ENCODE measurements at regions not wholly inside any gene's neighbourhood (a gene's known extent, or its start where the extent isn't known, plus 50 kb on each side); places are given as distances from the start of the nearest gene placed in this dataset.

DNA sequence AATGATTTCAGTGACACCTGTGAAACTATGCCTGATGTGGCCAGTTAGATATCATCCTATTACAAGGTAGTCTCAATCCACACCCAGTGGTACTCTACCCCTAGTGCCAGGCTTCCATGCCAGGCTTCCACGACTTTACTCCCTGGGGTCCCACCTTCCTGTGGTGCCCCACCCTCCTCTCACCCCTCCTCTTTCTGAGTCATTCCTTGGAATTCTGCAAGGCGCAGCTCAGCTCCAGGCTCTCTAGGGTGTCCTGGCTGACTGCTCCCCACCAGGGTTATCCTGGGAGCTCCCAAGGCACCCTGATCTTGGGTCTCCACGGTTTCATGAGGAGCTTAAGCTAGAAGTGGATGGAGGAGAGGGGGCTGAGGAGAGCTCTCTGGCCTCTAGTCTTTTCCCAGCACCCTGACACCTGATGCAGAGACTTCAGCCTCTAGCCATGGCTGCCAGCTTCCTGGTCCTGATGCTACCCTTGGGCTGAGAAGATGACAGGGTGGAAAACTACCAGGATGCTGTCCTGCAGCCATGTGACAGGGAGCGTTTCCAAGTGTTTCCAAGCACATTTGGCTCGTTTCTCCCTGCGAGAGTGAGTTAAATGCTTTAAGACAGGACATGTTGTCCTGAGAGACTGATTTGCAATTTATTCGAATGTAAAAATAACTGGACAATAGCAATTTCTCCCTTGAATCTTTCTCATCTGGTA is 1461.2 kb downstream of the TBC1D22A start:
- no peak for DNase-seq

DNA sequence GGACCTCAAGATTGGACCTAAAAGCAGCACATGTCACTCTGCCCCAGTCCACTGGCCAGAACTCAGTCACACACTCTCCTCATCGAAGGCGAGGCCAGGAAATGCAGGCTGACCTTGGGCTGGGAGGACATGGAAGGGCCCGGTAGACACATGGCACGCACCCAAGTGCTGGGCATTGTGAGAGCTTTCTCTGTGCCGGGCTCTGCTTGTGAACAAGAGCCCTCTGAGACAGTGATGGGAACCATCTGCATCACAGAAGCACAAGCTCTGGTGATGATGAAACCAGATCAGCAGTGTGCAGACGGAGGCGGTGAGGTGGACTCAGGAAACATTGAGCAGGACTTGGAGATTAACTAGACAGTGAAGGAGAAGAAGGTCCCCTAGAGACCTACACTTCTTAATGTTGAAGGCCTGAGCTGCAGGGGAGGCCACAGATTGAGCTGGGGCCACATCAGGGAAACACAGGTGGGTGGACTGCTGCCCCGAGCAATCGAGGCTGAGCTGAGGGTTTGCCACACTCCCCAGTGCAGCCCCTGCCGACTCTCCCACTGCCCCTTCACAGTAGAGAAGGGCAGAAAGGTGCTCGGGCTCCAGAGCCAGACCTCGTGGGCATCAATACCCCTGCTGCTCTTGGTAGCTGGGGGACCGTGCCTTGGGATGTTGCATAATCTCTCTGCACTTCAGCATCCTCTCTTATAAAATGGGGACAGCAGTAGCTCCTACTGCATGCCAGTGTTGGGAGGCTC is 1460.5 kb downstream of the TBC1D22A start:
- no peak for DNase-seq

DNA sequence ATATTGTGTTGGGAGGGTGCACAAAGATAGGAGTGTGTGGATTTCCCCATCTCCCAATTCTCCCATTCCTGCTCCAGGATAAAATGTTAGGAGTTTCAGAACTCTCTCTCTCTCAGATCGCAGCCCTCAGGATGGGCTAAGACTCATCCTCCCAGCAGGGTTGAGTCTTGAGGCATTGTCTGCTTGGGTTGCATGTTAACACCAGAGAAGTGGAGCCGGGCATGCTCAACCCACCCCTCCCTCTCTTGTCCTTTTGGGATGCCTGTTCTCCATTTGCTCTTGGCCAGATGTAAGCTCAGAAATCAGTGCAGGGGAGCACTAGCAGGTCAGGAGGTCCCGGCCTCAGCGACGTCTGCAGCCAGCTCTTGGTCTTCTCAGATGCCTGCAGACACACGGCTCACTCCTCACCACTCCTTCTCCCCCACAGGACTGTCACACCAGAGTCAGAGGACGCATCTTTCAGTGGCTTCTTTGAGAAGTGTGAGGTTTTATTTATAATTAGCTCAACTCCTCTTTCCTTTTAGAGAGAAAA is 1456.5 kb downstream of the TBC1D22A start:
- DNase-seq: no peak

DNA sequence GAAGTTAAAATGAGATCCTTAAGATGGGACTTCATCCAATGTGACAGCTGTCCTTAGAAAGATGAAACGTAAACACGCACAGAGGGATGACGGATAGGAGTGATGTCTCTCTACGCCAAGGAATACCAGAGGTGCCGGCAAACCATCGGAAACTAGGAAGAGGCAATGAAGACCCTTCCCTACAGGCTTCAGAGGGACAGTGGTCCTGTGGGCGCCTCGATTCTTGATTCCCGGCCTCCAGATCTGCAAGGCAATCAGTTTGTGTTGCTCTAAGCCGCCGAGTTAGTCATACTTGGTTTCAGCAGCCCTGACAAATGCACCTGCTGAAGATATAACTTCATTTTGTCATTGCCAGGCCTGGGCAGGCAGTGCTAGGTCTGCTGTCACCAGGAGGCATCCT is 1455.1 kb downstream of the TBC1D22A start:
- no peak for DNase-seq

DNA sequence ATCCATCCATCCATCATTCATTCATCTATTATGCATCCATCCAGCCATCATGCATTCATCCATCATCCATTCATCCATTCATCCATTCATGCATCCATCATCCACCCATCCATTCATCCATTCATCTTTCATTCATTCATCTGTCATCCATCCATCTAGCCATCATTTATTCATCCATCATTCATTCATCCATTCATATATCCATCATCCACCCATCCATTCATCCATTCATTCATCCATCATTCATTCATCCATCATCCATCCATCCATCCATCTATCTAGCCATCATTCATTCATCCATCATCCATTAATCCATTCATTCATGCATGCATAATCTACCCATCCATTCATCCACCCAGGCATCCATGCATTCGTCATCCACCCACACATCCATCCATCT is 1450.3 kb downstream of the TBC1D22A start:
- no peak for DNase-seq

DNA sequence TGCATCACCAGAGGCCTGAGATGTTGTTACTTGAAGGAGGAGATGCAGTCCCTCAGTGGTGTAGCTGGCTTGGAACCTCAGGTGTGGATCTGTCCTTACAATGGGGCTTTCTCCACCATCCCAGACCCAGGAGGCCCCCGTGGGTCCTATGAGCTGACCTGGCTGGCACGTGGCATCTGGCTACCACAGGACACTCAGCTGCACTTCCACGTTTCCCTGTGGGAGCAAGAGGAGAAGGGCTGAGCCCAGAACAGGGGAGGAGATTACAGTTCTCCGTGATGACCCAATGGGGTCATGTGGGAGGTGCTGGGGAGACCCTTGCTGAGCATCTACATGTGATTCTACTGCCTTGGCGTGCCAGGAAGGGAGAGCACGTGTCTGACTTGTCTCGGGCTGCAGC is 1448.4 kb downstream of the TBC1D22A start:
- no peak for DNase-seq

DNA sequence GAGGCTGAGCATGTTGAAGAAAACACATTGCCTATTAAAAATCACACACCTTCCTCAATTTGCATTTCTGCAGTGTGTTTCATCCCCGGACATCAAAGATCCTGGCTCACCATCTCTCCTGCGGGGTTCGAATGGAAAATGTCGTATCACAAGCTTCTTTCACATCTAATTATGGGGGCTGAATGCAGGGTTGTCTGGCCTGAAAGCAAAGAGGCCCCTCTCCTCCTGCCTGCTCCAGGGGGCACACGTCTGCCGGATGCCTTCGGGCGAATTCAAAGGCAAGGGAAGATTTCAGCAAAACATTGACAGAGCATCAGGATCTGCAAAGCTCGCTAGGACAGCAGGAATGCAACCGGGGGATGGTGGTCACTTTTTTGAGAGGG is 1447.7 kb downstream of the TBC1D22A start:
- no peak for DNase-seq

DNA sequence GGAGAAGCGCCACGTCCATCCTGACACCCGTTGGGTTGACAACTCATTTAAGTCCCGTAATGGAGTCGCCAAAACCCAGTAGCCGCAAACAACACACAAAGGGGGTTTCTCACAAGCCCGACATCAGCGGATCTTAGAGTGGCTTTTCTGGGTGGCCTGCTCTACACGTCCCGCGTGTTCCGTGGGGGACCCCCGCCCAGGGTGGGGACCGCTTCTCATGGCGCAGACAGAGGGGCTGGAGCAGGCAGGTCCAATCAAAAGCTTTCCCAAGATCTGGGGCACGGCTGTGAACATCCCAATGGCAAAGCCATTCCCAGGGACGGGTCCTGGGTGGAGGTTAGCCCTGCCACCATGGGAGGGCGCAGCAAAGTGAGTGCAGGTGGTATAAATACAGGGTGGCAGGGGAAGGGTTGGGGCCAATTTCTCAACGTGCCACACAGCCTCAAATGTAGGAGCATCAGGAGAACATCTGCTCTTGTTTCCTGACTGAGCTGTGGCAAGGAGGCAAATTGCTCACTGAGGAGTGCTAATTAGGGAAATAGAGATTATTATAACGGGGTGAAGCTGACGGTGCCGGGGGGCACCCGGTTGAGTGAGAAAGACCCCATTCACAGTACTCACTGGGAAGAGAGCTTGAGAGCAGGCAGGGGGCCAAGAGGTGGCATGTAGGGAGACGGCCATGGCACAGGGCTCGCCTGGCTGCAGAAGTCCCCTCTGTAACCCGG is 1447.2 kb downstream of the TBC1D22A start:
- no peak for DNase-seq

DNA sequence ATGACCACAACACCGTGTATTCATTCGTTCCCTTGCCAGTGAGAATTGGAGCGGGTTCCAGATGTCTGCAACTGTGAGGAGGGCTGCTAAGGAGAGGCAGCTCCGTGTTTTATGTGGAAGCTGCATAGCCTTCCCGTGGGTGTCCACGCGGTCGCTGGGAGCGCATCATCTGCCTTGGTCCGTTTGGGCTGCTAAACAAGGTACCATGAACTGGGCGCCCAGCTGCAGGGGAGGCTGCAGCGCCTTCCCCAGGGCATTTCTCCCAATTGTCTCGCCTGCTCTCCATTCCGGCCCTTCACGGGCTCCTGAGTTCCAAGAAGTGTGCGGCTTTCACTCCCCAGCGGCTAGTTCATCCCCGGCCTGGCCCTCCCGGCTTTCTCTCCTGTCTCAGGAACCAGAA is 1446.4 kb downstream of the TBC1D22A start:
- DNase-seq: no peak

DNA sequence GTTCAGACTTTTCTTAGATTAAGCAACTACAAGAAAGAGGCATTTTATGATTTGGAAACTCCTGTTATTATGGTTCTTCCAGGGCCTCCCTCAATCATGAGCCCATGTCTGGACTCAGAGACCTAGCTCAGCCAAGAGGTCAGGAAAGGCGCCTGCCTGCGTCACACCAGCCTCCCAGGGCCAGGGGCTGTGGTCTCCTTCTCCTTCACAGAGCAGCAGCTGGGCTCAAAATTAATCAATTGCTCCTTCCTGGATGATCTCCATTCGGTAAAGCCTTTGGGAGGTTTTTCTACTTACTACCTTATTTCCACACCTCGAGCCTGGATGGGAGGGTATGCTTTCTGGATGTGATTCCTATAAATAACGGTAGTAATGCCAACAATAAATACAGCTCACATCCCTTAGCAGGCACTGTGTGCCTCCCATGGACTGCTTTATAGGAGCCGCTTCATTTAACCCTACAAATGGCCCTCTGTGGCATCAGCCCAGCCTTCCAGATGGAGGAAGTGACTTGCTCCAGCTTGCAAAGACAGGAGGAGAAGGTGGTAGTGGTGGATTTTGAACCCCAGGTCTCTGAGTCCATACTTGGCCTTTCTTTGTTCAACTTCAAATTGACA is 1445.6 kb downstream of the TBC1D22A start:
- DNase-seq: no peak

DNA sequence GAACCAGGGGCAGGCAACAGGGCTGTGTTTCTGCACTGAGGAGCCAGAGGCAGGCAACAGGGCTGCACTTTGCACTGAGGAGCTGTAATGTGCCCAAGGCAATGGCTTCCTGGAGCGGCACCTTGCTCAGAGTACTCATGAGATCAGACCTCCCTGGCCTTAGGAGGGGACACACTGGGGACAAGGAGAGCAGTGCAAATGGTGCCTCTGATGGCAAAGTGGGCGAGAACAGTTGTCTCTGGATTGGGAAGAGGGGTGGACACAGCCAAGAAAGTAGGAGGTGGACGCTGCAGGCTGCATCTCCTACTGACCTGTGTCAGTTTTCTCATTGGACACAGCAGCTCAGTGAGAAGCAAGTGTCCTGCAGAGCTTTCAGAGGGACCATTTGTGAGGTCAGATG is 1443.3 kb downstream of the TBC1D22A start:
- no peak for DNase-seq

DNA sequence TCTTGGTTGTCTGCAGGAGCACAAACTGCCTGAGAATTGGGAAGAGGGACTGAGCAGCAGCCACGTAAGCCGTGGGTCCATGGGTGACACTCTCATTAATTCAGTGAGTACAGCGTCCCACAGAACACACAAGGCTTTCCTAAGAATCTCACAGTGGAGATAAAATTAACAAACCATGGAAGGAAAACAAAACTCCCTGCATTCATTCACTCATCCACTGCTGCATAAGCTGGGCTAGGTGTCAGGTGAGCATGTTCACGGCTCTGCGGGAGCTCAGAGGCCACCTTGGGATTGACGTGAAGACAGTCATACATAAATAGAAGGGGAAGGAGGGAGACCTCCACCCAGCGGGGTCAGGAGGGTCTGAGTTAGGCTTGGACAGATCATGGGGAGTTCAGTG is 1442.7 kb downstream of the TBC1D22A start:
- DNase-seq: no peak

DNA sequence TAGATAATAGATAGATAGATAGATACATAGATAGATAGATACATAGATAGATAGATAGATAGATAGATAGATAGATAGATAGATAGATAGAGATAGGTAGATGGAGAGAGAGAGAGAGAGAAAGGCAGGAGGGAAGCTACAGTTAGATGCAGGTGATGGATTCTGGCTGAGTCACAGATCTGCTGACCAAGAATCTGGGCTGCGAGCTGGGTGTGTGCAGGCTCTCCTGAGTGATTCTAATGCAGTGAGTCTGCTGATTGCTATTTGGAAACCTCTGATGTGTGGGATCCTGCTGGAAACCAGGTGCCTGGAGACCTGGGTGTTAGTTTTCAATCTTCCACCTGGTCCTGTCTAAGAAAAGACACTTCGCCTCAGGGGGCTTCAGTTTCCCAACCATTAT is 1441.8 kb downstream of the TBC1D22A start:
- no peak for DNase-seq

DNA sequence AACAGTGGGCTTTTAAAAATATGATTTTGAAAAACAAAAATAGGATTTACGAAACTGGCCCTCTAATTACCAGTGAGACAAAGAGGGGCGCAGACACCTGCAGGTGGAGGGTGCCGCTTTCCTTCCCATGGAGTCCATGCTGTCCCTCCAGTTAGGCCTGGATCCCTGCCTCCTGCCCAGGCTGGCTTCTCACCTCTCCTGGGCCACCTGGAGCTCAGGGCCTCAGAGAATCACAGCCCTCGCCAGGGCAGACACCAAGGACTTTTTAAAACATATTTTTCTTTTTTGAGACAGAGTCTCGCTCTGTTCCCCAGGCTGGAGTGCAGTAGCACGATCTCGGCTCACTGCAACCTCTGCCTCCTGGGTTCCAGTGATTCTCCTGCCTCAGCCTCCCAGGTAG is 1437.2 kb downstream of the TBC1D22A start:
- no peak for DNase-seq

DNA sequence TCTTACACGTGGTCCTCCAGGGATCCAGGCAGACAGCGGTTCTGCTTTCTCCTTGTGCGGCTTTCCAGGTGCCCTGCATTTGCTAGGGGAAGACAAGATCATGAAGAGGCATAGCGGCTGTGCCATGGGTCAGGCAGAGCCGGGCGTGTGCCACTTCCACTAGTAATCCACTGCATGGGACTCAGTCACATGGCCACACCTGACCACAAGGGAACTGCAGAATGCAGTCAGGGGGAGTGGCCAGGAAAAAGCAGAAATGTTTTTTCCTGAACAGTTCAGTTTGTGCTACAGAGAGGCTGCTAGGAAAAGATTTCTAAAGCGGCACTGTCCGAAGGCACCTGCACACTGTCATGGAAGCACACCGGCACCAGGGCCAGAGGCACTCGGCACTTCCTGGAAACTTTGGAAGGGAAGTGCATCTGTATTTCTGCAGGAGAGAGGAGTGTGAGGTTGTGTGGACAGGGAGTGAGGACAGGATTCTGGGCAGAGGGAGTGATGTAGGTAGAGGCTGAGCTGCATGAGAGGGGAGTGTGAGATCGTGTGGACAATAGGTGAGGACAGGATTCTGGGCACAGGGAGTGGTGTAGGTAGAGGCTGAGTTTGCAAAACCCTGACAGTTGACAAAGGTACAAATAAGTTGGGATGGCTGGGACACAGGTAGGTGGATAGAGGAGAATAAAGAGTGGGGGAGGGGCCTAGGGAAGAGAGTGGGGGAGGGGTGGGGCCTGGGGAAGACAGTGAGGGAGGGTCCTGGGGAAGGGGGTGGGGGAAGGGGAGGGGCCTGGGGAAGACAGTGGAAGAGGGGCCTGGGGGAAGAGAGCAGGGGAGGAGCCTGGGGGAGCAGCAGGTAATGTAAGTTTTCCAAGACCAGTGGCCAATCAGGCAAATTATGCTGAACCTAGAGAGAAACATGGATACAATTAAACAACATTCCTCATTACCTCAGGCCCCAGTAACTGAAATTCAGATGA is 1436.3 kb downstream of the TBC1D22A start:
- no peak for DNase-seq

DNA sequence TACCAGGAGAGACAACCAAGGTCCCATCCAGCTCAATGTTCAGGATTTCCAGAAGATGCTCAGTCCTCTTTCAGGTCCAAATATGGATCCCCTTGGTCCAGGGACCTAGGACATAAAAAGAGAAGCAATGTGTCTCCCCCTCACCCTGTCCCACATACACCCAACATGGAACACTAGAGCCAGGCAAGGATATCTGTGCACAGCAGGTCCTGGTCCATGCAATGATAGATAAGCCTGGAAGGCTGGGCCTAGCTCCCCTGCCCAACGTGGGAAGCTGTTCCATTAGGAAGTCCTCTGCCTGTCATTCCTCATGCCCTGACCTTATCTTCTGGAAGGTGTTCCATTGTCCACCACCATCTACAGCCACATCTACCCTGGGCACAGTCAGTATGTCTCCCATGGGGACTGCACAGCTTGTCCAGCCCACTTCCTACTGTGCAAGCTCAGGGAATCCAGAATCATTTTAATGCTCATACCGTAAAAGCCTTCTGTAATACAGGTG is 1434.8 kb downstream of the TBC1D22A start:
- no peak for DNase-seq

DNA sequence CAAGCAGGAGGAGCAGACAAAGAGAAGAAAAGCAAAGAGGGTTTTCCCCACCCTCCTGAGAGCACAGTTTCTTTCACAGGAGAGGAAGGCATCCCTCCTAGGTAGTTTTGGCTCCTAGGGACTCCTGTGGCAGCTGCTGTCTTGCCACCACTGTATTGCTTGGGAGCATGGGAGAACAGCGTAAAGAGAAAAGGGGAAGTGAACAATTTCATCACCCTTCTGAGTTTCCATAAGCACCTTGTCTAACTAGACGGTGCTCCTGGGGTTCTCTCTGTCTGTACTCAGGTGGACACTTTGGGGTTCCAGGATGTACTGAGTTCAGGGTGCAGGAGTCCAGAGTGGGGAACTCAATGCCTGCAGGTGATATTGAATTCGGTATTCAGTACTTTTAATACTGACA is 1430.5 kb downstream of the TBC1D22A start:
- no peak for DNase-seq

DNA sequence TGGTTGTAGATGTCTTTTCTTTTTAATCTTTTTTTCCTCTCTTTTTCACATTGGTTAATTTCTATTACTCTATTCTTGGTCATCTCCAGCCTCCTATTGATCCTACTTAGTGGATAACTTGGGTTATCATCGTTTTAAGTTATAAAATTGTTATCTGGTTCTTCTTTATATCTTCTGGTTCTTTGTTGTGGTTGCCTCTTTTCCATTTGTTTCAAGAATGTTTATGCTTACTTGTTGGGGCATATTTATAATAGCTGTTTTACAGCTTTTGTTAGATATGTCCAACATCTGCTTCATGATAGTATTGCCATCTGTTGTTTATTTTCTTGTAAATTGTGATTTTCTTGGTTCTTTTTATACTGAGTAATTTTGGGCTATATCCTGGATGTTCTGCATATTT is 1429.6 kb downstream of the TBC1D22A start:
- DNase-seq: no peak

DNA sequence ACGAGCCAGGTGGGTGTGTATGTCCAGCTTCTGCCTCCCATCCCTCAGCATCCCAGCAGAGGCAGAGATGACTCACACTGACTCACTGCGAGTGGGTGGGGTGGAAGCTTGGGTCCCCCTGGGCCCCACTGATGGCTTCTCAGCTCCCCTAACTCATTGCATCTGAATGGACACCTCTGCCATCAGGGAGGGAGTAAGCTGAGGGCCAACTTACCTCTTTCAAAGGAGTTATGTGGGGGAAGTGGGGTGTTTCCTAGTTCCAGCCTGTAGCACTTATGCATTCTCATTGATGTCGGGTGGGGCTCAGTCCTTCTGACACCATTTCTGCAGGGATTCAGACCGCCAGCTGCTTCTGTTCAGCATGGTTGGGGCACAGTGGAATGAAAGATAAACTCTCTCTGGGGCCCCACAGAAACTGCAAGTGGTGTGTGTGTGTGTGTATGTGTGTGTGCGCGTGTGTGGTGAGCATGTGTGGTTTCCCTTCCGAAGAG is 1425.8 kb downstream of the TBC1D22A start:
- no peak for DNase-seq

DNA sequence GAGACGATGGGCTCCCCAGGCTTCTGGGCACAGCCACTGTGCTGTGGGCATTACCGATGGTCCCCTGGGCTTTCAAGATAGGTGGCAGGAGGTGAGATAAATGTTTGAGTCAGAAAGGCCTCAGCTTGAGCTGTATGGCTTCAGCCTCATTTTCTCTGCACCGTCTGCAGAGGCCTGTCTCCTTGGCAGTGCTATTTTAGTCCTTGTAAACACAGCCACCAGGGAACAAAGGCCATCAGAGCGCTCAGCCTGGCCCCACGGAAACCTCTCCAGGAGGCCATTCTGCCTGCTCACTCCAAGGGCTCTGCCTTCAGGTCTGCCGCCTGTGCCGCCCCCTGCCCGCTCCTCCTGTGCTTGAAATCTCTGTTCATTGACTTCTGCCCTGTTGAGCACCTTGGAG is 1424.9 kb downstream of the TBC1D22A start:
- DNase-seq: no peak

DNA sequence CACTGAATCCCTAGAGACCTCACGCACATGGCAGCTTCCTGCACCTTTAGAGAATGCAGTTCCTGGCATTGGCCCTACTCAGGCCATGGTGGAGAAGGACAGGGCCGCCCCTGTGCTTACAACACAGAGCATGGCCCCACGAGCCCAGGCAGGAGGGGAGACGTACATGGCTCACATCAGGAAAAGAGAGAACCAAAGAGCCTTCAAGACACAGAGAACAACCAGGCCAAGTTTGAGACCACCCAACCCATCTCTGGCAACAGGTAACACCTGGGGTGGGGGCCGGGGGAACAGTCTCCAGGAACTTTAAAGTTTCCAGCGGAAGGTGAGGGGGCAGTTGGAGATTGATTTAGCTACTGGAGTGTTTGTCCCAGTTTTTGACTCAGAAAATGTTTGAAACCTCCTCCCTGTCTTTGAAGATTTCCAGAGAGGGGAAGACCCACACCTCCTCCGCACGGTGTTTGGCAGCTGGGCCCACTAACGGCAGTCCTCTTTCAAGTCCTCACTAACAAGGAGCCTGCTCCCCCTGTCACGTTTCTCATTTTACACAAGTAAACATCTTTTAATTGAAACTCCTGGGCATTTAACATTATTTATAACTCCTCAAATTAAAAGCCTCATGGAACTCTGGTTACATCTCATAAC is 1423.8 kb downstream of the TBC1D22A start:
- no peak for DNase-seq

Measured in activated CD4-positive, alpha-beta T cell treated with anti-CD3 and anti-CD28 coated beads, Interleukin-2, amount 50 U/mL, for 16 hours (primary cell).